GM18508 (cell line): ENCODE measurements at regions not wholly inside any gene's neighbourhood (a gene's known extent, or its start where the extent isn't known, plus 50 kb on each side); places are given as distances from the start of the nearest gene placed in this dataset.
"Not testable (repeated sequence)": the region's sequence is repeated elsewhere in the genome, so short reads cannot be mapped to it uniquely, and the experiment has no call there.

Experiments
- ATAC-seq: cut with Tn5 transposase; IDR thresholded peaks from one replicate; pipeline ENCODE4 v1.9.1; 2021; ENCODE audit warnings: moderate number of reproducible peaks; ENCODE audit not compliant: insufficient read depth, unreplicated experiment

DNA sequence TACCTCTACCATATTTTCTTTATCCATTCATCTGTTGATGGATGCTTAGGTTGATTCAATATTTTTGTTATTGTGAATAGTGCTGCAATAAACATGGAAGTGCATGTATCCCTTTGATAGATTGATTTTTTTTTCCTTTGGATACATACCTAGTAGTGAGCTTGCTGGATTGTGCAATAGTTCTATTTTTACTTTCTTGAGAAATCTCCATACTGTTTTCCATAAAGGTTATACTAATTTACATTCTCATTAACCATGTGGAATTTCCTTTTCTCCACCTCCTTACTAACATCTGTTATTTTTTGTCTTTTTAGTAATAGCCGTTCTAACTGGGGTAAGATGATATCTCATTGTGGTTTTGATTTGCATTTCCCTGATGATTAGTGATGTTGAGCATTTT is 124.6 kb upstream of the TOX3 start:
- no peak for ATAC-seq

DNA sequence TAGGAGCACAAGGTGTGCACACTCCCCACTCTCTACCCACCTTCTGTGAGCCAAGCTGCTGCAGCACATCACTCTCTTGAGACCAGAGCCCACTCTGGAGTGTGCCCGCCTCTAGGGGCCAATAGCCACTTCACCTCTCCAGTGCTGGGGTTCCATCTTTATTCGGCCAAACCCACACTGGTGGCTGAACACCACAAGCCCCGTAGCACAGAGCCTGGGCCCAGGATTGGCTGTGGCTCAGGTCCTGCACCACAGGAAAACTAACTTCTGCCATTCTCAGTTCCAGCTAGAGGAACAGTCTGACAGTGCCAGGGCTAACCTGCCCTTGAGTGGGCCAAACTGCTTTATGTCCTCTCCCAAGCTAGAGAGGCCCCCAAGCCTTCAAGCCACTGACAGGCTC is 111.0 kb upstream of the TOX3 start:
- no peak for ATAC-seq

DNA sequence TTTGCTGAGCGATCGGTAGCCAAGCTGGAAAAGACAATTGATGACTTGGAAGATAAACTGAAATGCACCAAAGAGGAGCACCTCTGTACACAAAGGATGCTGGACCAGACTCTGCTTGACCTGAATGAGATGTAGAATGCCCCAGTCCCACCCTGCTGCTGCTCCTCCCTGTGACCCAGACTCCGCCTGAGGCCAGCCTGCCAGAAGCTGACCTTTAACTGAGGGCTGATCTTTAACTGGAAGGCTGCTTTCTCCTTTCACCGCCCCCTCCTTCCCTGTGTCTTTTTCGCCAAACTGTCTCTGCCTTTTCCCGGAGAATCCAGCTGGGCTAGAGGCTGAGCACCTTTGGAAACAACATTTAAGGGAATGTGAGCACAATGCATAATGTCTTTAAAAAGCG is 109.0 kb upstream of the TOX3 start:
- not testable (repeated sequence) for ATAC-seq

- not testable (repeated sequence) for ATAC-seq
Observed at GRCh38 chr16:52655156-52655555, 108.2 kb upstream of the TOX3 start.

- no peak for ATAC-seq
Observed at GRCh38 chr16:52652033-52652432, 105.1 kb upstream of the TOX3 start.

- no peak for ATAC-seq
Observed at GRCh38 chr16:52650789-52651188, 103.8 kb upstream of the TOX3 start.

- ATAC-seq: no peak
Observed at GRCh38 chr16:52650318-52650717, 103.4 kb upstream of the TOX3 start.

GRCh38 chr16:52649870-52650269 is 102.9 kb upstream of the TOX3 start:
- no peak for ATAC-seq

DNA sequence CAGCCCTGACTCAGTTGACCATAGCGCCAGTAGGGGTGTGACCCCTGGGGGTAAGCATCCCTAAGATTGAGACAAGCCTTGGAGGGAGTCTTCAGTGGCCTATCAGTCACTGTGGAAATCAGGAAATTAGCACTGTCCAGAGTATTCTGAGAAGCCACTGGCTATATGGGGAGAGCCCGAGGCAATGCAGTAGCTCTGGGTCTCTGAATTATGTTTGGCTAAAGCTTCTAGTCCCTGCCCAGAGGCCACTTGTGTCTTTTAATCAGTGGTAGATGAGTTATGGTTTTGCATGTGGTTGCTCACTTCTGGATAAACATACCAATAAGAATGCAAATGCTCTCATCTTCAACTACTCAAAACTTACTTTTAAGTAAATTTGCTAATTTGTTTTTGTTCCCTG is 100.6 kb upstream of the TOX3 start:
- ATAC-seq: no peak

- ATAC-seq: no peak
Observed at GRCh38 chr16:52643006-52643405, 96.1 kb upstream of the TOX3 start.

DNA sequence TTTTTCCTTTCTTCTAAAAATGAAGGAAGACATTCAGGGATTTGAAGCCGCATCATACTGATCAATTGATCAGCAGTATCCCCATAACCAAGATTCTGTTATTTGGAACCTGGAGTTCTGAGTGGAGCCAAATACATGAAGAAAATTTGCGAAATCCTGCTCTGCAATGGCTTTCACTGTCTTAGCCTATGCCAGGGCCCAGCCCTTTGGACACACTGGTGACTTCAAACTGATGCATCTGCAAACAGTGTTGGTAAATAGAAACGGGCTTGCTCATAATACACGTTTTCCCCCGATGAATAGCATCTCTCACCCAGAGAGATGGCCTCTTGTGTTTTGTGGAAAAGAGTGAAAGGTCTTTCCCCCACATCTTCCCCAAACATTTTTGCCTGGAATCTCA is 87.6 kb upstream of the TOX3 start:
- no peak for ATAC-seq

DNA sequence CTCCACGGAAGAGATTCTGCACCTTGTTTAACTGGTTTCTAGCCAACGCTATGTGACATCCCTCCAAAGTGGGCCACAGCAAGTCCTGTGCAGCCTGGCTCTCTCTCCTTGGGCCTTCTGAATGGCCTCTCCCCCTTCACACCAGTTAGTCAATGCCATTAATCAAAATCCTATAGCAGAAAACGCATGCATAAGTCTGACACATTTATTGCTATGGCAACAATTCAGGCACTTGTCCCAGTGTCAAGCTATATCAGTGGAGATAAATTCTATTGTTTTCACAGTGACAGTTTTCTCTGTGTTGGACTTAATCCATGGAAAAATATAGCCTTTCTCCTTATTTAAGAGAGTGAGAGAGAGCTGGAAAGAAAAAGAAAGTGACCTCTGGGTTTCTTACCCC is 87.2 kb upstream of the TOX3 start:
- ATAC-seq: no peak

GRCh38 chr16:52633230-52633629 is 86.3 kb upstream of the TOX3 start:
- ATAC-seq: no peak

- no peak for ATAC-seq
Observed at GRCh38 chr16:52631711-52632110, 84.8 kb upstream of the TOX3 start.

- ATAC-seq: no peak
Observed at GRCh38 chr16:52630711-52631110, 83.8 kb upstream of the TOX3 start.

GRCh38 chr16:52629296-52629695 is 82.4 kb upstream of the TOX3 start:
- ATAC-seq: no peak

- ATAC-seq: no peak
Observed at GRCh38 chr16:52624891-52625290, 77.9 kb upstream of the TOX3 start.

- ATAC-seq: no peak
Observed at GRCh38 chr16:52621651-52622050, 74.7 kb upstream of the TOX3 start.

DNA sequence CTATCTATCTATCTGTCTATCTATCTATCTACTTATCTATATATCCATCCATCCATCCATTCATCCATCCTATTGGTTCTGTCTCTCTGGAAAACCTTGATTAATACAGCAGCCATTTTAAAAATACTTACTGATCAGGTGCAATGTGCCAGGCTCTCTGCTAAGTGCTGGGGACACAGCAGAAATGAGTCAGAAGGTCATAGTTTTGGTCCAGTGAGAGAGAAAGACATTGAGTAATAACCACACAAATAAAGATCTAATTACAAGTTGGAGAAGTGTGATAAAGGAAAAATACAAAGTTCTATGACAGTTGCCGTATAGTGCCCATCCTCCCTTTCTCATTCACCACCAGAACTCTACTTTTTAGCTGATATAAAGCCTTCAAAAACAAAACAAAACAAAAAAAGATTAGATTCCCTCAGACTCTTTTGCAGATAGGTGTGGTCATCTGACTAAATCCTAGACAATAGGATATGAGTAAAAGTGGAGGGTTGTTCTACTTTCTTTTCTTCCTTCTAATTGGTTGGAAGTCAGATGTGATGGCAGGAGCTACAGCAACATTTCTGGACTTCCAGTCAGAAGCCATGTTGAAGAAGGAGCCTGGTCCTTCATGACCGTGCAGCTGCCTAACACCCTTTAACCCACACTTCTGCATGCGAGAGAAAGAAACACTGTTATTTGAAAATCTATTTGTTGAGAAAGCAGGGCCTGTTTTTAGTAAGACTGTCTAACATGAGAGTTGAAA is 72.0 kb upstream of the TOX3 start:
- no peak for ATAC-seq

DNA sequence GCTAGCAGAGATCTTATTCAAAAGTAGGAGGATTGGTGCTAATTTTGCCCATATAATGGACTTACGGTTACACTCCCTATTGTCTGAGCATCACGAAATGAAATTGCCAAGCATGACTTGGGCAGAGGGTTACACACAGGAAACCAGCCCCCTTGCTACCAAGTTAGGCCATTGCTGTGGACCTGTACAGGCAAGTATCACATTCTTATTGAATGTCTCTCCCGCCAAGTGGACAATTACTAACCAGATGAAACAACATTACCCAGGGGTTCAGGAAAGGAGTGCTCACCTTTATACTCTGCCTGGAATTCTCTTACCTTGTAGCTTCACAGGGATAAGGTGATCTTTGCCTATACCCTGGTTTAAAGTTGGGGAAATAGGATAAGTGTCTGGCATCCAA is 70.6 kb upstream of the TOX3 start:
- ATAC-seq: no peak

DNA sequence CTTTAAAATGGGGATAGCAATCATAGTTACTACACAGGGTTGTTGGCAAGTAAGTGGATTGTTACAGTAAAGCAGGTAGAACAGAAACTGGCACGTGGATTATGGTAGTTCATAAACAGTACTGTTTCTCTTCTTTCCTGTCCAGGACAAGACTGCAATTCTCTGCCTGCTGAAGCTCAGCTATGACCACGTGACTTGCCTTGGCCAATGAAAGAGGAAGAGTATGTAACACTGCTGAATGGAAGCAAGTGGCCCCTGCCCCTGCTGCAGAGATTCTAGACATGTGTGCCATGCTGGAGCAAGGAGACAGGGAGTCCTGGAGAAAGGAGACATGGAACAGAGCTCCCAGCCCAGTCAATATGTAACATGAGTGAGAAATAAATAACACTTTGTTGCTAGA is 66.6 kb upstream of the TOX3 start:
- no peak for ATAC-seq

GRCh38 chr16:52611817-52612673 is 65.1 kb upstream of the TOX3 start:
- no peak for ATAC-seq
